ENCODE measurements at regions not wholly inside any gene's neighbourhood (a gene's known extent, or its start where the extent isn't known, plus 50 kb on each side); places are given as distances from the start of the nearest gene placed in this dataset.

- TF ChIP-seq POLR2A (IDR thresholded peaks at IDR 0.05) (no peak), CTCF (IDR thresholded peaks at IDR 0.05) (no peak)
- Histone ChIP-seq H3K36me3 (no peaks in the 10 kb centered on the region), H3K27ac (no peak overlapping the region), H3K9me3 (no peaks in the 10 kb centered on the region), H3K27me3 (no peaks in the 10 kb centered on the region), H3K4me3 (replicated peaks in 1 of 3) (no peak overlapping the region), H3K4me1 (no peaks in the 10 kb centered on the region)
- no peak for DNase-seq
- 66 to 91% methylated on average over 3 of the region's 3 CpGs for WGBS, 2 donors
- intact Hi-C loops (cut with DNase I) = no loop called here
These were observed 544.6 kb upstream of the NECTIN3 start for GRCh38 chr3:110526777-110527727.

- no peaks in the 10 kb centered on the region for H3K27me3 ChIP-seq
- no peak overlapping the region for H3K4me3 ChIP-seq (replicated peaks in 1 of 3)
- intact Hi-C loops (cut with DNase I) = no loop called here
- no peak for DNase-seq
- WGBS, 2 donors = 83 to 90% methylated on average over 4 of the region's 4 CpGs
- TF ChIP-seq CTCF (IDR thresholded peaks at IDR 0.05) (no peak), POLR2A (IDR thresholded peaks at IDR 0.05) (no peak)
- no peaks in the 10 kb centered on the region for H3K9me3 ChIP-seq
- no peak overlapping the region for H3K27ac ChIP-seq
- no peaks in the 10 kb centered on the region for H3K4me1 ChIP-seq
- H3K36me3 ChIP-seq = no peaks in the 10 kb centered on the region
These were observed 543.1 kb upstream of the NECTIN3 start for GRCh38 chr3:110528305-110529121.

DNA sequence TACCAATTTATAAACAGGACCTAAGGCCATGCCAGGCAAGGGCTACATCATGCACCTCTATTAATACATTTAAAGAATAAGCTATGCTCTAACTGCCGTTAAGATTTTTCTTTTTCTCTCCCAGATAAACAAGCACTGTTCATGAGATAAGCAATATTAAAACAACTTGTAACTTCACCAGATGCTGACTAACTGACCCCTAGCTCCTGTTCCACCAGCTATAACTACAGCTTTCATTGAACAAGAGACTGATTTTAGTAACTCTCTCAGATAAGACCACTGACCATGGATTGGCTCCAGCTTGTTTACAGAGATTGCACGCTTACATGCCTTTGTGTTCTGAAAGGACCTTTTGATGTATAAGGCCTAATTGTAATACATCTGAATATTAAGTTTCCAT is 540.7 kb upstream of the NECTIN3 start:
- no peaks in the 10 kb centered on the region for H3K4me1 ChIP-seq
- no peak for DNase-seq
- no peaks in the 10 kb centered on the region for H3K36me3 ChIP-seq
- 86% methylated on average over 2 of the region's 2 CpGs for WGBS, 2 donors
- H3K4me3 ChIP-seq (replicated peaks in 1 of 3) = no peak overlapping the region
- no peaks in the 10 kb centered on the region for H3K9me3 ChIP-seq
- no peaks in the 10 kb centered on the region for H3K27me3 ChIP-seq
- intact Hi-C loops (cut with DNase I) = no loop called here
- no peak for TF ChIP-seq CTCF (IDR thresholded peaks at IDR 0.05)
- no peak for TF ChIP-seq POLR2A (IDR thresholded peaks at IDR 0.05)
- H3K27ac ChIP-seq = no peak overlapping the region

GRCh38 chr3:110533089-110533488 is 538.5 kb upstream of the NECTIN3 start:
- Histone ChIP-seq H3K4me1 (no peaks in the 10 kb centered on the region), H3K27me3 (no peaks in the 10 kb centered on the region), H3K36me3 (no peaks in the 10 kb centered on the region), H3K9me3 (no peaks in the 10 kb centered on the region), H3K27ac (no peak overlapping the region), H3K4me3 (replicated peaks in 1 of 3) (no peak overlapping the region)
- no peak for TF ChIP-seq CTCF (IDR thresholded peaks at IDR 0.05)
- intact Hi-C loops (cut with DNase I) = no loop called here
- DNase-seq = peak; percentile 10 to 24
